HCT116 (cell line): ENCODE measurements at regions not wholly inside any gene's neighbourhood (a gene's known extent, or its start where the extent isn't known, plus 50 kb on each side); places are given as distances from the start of the nearest gene placed in this dataset.
"Not testable (repeated sequence)": the region's sequence is repeated elsewhere in the genome, so short reads cannot be mapped to it uniquely, and the experiment has no call there.

ENCODE experiments used
- ATAC-seq: fragments of 200-7000 bp; cut with Tn5 transposase; 2 replicates; pipeline ENCODE4 v1.9.1; 2020; ENCODE audit warnings: mild to moderate bottlenecking, moderate library complexity
- BruUV-seq: library from RNA; stranded (reverse); fragments of 400-500 nt; replicated peaks from 2 replicates; lab custom pipeline; 2021; lab: Mats Ljungman, UMichigan
- CTCF ChIA-PET: fragments of 300-600 bp; sonication (Branson Sonifier 250); formaldehyde crosslinking; loops from one replicate; lab custom pipeline; 2021; ENCODE audit warnings: antibody characterized with exemption; lab: Charles Lee
- POLR2A ChIA-PET: fragments of 300-600, 350-600 bp; sonication (Branson Sonifier 250); formaldehyde crosslinking; loops from one replicate; lab custom pipeline; 2021; ENCODE audit warnings: antibody characterized with exemption; lab: Charles Lee
- RAD21 ChIA-PET, 2 experiments: fragments of 300-600 bp; sonication (Branson Sonifier 250); formaldehyde crosslinking; loops; one replicate each; lab custom pipeline; 2023; ENCODE audit warnings: low total read pairs in 2 of 2; ENCODE audit not compliant: uncharacterized antibody in 2 of 2, unreplicated experiment in 2 of 2, low non-redundant PET in 1 of 2; lab: Charles Lee
- DNase-seq: peaks from one replicate; pipeline ENCODE4 v3.0.0-alpha.2; 2010; ENCODE audit warnings: low read depth, low spot score
- H2AFZ ChIP-seq: fragments of 200-600 bp; shearing (Covaris generic), sonication (generic); 2 replicates; pipeline ENCODE4 v1.6.1; 2017; ENCODE audit warnings: low read depth, mixed run types, mixed read lengths, antibody characterized with exemption, low read length; ENCODE audit not compliant: poor library complexity, severe bottlenecking
- H3K27ac ChIP-seq: 2 replicates; pipeline ENCODE4 v1.5.1; 2012; ENCODE audit warnings: low read depth, low read length
- H3K27me3 ChIP-seq: fragments of 200-600 bp; sonication (generic); 2 replicates; pipeline ENCODE4 v1.6.1; 2016; ENCODE audit warnings: mixed run types, low read length, mixed read lengths; ENCODE audit not compliant: insufficient read depth
- H3K36me3 ChIP-seq, 2 experiments: fragments of 200-500 bp in 1 of 2; fragments of 200-600 bp in 1 of 2; sonication (Bioruptor generic) in 1 of 2; sonication (generic) in 1 of 2; 2 replicates each; pipeline versions ENCODE4 v1.5.1 to v1.6.1; 2014 to 2016; ENCODE audit warnings: low read length in 2 of 2, inconsistent platforms in 1 of 2, mixed read lengths in 1 of 2, mixed run types in 1 of 2; ENCODE audit not compliant: insufficient read depth in 2 of 2, control insufficient read depth in 1 of 2
- H3K4me1 ChIP-seq, 2 experiments: fragments of 200-600 bp in 1 of 2; sonication (generic) in 1 of 2; 2 replicates each; pipeline versions ENCODE4 v1.5.1 to v1.6.1; 2012 to 2017; ENCODE audit warnings: low read length in 2 of 2, inconsistent platforms in 1 of 2, mild to moderate bottlenecking in 1 of 2, mixed read lengths in 1 of 2, mixed run types in 1 of 2, moderate library complexity in 1 of 2; ENCODE audit not compliant: insufficient read depth in 2 of 2, control insufficient read depth in 1 of 2
- H3K4me2 ChIP-seq: fragments of 200-600 bp; sonication (generic); 2 replicates; pipeline ENCODE4 v1.6.1; 2017; ENCODE audit warnings: mixed run types, low read length, mixed read lengths
- H3K4me3 ChIP-seq, 2 experiments: fragments of 200-600 bp in 1 of 2; sonication (generic) in 1 of 2; replicated peaks in 1 of 2; 2 replicates each; pipeline ENCODE4 v1.5.1; 2011 to 2016; ENCODE audit warnings: low read length in 2 of 2, control low read depth in 1 of 2, low read depth in 1 of 2, mild to moderate bottlenecking in 1 of 2, mixed read lengths in 1 of 2, mixed run types in 1 of 2
- H3K79me2 ChIP-seq: fragments of 200-600 bp; sonication (generic); 2 replicates; pipeline ENCODE4 v1.6.1; 2017; ENCODE audit warnings: mild to moderate bottlenecking, mixed run types, low read length, moderate library complexity, mixed read lengths; ENCODE audit not compliant: insufficient read depth
- H3K9ac ChIP-seq: fragments of 200-600 bp; sonication (generic); 2 replicates; pipeline ENCODE4 v1.6.1; 2016; ENCODE audit warnings: low read length, mixed read lengths
- H3K9me2 ChIP-seq: fragments of 200-600 bp; sonication (generic), shearing (Covaris generic); 2 replicates; pipeline ENCODE4 v1.6.1; 2017; ENCODE audit warnings: mixed run types, mild to moderate bottlenecking, moderate library complexity; ENCODE audit not compliant: insufficient read depth
- H3K9me3 ChIP-seq, 2 experiments: fragments of 200-500 bp in 1 of 2; fragments of 200-600 bp in 1 of 2; sonication (Bioruptor generic) in 1 of 2; sonication (generic) in 1 of 2; 2 replicates each; pipeline ENCODE4 v1.6.1; 2014 to 2017; ENCODE audit warnings: low read length in 2 of 2, mixed read lengths in 2 of 2, inconsistent platforms in 1 of 2, low read depth in 1 of 2, mild to moderate bottlenecking in 1 of 2, mixed run types in 1 of 2, moderate library complexity in 1 of 2; ENCODE audit not compliant: control insufficient read depth in 1 of 2, insufficient read depth in 1 of 2
- H4K20me1 ChIP-seq: fragments of 200-600 bp; sonication (generic), shearing (Covaris generic); 2 replicates; pipeline ENCODE4 v1.6.1; 2017; ENCODE audit warnings: mixed run types, mild to moderate bottlenecking, moderate library complexity; ENCODE audit not compliant: insufficient read depth
- ATF3 ChIP-seq: IDR thresholded peaks from 2 replicates; pipeline ENCODE4 v1.6.1; 2012
- CTCF ChIP-seq, 3 experiments: fragments of 200-600 bp in 1 of 3; sonication (generic) in 1 of 3; IDR thresholded peaks in 2 of 3; conservative IDR thresholded peaks in 1 of 3; 2 replicates each; pipeline ENCODE4 v1.5.1; 2012 to 2017; ENCODE audit warnings: low read depth in 2 of 3, low read length in 2 of 3, antibody characterized with exemption in 1 of 3, borderline replicate concordance in 1 of 3, control low read depth in 1 of 3, mild to moderate bottlenecking in 1 of 3, mixed read lengths in 1 of 3, mixed run types in 1 of 3, moderate library complexity in 1 of 3; ENCODE audit not compliant: insufficient read depth in 1 of 3
- EGR1 ChIP-seq: IDR thresholded peaks from 2 replicates; pipeline ENCODE4 v1.6.1; 2012; ENCODE audit warnings: low read depth
- ELF1 ChIP-seq: IDR thresholded peaks from 2 replicates; pipeline ENCODE4 v1.6.1; 2012; ENCODE audit warnings: low read depth, borderline replicate concordance
- FOSL1 ChIP-seq: IDR thresholded peaks from 2 replicates; pipeline ENCODE4 v1.6.1; 2012; ENCODE audit warnings: low read depth
- JUND ChIP-seq: IDR thresholded peaks from 2 replicates; pipeline ENCODE4 v1.6.1; 2012
- POLR2A ChIP-seq: IDR thresholded peaks from 2 replicates; pipeline ENCODE4 v1.7.0; 2011; ENCODE audit warnings: borderline replicate concordance; ENCODE audit not compliant: insufficient read depth, insufficient read length; ENCODE audit errors: extremely low read depth
- POLR2AphosphoS5 ChIP-seq: IDR thresholded peaks from 2 replicates; pipeline ENCODE4 v1.6.1; 2011; ENCODE audit warnings: mild to moderate bottlenecking, low read depth, low read length, moderate library complexity
- RAD21 ChIP-seq: IDR thresholded peaks from 2 replicates; pipeline ENCODE4 v1.6.1; 2012; ENCODE audit warnings: low read depth, mild to moderate bottlenecking
- SIN3A ChIP-seq: IDR thresholded peaks from 2 replicates; pipeline ENCODE4 v1.6.1; 2012; ENCODE audit warnings: low read depth
- SP1 ChIP-seq: IDR thresholded peaks from 2 replicates; pipeline ENCODE4 v1.6.1; 2012; ENCODE audit warnings: low read depth
- SRF ChIP-seq: IDR thresholded peaks from 2 replicates; pipeline ENCODE4 v1.6.1; 2012; ENCODE audit warnings: low read depth
- TCF7L2 ChIP-seq: IDR thresholded peaks from 2 replicates; pipeline ENCODE4 v1.7.0; 2011; ENCODE audit warnings: borderline replicate concordance, inconsistent platforms; ENCODE audit not compliant: insufficient read depth, insufficient read length; ENCODE audit errors: extremely low read depth
- YY1 ChIP-seq: IDR thresholded peaks from 2 replicates; pipeline ENCODE4 v1.6.1; 2011; ENCODE audit warnings: low read length, low read depth, moderate library complexity, mild to moderate bottlenecking; ENCODE audit not compliant: insufficient replicate concordance; ENCODE audit errors: extremely low read depth
- ZFX ChIP-seq: fragments of 450-650 bp; IDR thresholded peaks from 2 replicates; pipeline ENCODE4 v1.6.1; 2017
- ZNF274 ChIP-seq: fragments of 200-500 bp; sonication (Bioruptor generic); IDR thresholded peaks from 2 replicates; pipeline ENCODE4 v1.6.1; 2014; ENCODE audit warnings: mild to moderate bottlenecking, low read depth, low read length, inconsistent platforms
- intact Hi-C: fragments of 100-400 bp; cut with micrococcal nuclease; formaldehyde crosslinking; loops from 2 replicates; pipeline ENCODE4 v1.10.0; 2022

GRCh38 chr16:63388277-63388676 is 1352.0 kb upstream of the CDH8 start:
- H3K4me1 ChIP-seq, H3K4me2 ChIP-seq, ATAC-seq, H3K79me2 ChIP-seq, H3K27me3 ChIP-seq, DNase-seq, H2AFZ ChIP-seq, BruUV-seq, POLR2A ChIA-PET, H3K36me3 ChIP-seq, CTCF ChIA-PET, RAD21 ChIA-PET, H3K27ac ChIP-seq, H3K9ac ChIP-seq, H4K20me1 ChIP-seq, H3K4me3 ChIP-seq, H3K9me2 ChIP-seq, intact Hi-C loops: not testable (repeated sequence)
- peaks cover 6 to 17% of the 10 kb centered on the region in 2 experiments; a peak in 1 of 4 replicates for H3K9me3 ChIP-seq

GRCh38 chr16:63385714-63386432 is 1349.6 kb upstream of the CDH8 start:
- H3K36me3 ChIP-seq, result no peaks in the 10 kb centered on the region
- ChIA-PET RAD21 (no interaction called here), POLR2A (no interaction called here), CTCF (no interaction called here)
- no peak overlapping the region for H3K9ac ChIP-seq
- H3K27me3 ChIP-seq, result no peaks in the 10 kb centered on the region
- no peaks in the 10 kb centered on the region for H3K79me2 ChIP-seq
- no peak overlapping the region for H3K4me2 ChIP-seq
- BruUV-seq, result no TSS peak
- no peaks in the 10 kb centered on the region for H3K4me1 ChIP-seq
- no peaks in the 10 kb centered on the region for H4K20me1 ChIP-seq
- ATAC-seq (no peak), DNase-seq (no peak)
- H3K9me2 ChIP-seq, result no peaks in the 10 kb centered on the region
- H3K9me3 ChIP-seq, result peaks cover 7 to 20% of the 10 kb centered on the region in 2 experiments; a peak in 2 of 4 replicates
- intact Hi-C loops, result no loop called here
- H2AFZ ChIP-seq, result no peak overlapping the region
- no peak overlapping the region for H3K27ac ChIP-seq
- TF ChIP-seq POLR2AphosphoS5 (no peak), EGR1 (no peak), ELF1 (no peak), ATF3 (no peak), SP1 (no peak), TCF7L2 (no peak), POLR2A (no peak), FOSL1 (no peak), SIN3A (no peak), JUND (no peak), SRF (no peak), ZNF274 (no peak), CTCF (IDR thresholded peaks at IDR 0.05 in 2 of 3, conservative IDR thresholded peaks at IDR 0.05 in 1 of 3; ENCODE audit: borderline replicate concordance in 1 of 3, insufficient read depth in 1 of 3, low read depth in 2 of 3, low read length in 2 of 3) (no peak), YY1 (no peak), RAD21 (no peak), ZFX (no peak)
- no peak overlapping the region for H3K4me3 ChIP-seq
